ENCODE measurements at regions not wholly inside any gene's neighbourhood (a gene's known extent, or its start where the extent isn't known, plus 50 kb on each side); places are given as distances from the start of the nearest gene placed in this dataset.

- Histone ChIP-seq H3K27me3 (ENCODE audit: control insufficient read depth, insufficient read depth, low read length) (no peaks in the 10 kb centered on the region), H3K4me3 (ENCODE audit: low read depth, low read length) (no peak overlapping the region), H3K36me3 (ENCODE audit: control insufficient read depth, insufficient read depth, low read length) (no peaks in the 10 kb centered on the region)
- no peak for FAIRE-seq
- no peak for DNase-seq (ENCODE audit: low read depth)
- TF ChIP-seq CTCF (IDR thresholded peaks at IDR 0.05; ENCODE audit: insufficient read depth, low read length, severe bottlenecking) = no peak
Observed at GRCh38 chr18:1573732-1574131, 669.1 kb downstream of the ADCYAP1 start.

DNA sequence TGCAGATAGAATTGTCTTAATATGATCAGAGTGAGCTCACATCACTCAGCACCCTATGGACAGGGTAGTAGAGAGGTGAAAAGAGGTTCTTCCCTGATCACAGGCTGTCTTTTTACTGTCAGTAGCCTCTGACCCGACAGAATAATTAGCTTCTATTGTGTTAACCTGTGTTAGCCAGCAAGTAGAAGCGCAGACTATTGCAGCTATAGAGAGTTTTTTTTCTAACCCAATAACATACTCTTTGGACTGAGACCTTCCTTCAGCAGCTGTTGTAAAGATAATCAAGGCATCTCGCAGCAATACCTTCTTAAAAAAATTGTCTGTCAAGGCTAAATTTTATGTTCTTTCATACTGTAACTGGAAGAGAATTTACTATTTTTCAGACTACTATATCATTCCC lies 670.4 kb downstream of the ADCYAP1 start:
- H3K36me3 ChIP-seq (ENCODE audit: control insufficient read depth, insufficient read depth, low read length) = no peaks in the 10 kb centered on the region
- H3K4me3 ChIP-seq (ENCODE audit: low read depth, low read length) = no peak overlapping the region
- DNase-seq (ENCODE audit: low read depth) (no peak), FAIRE-seq (no peak)
- no peak for TF ChIP-seq CTCF (IDR thresholded peaks at IDR 0.05; ENCODE audit: insufficient read depth, low read length, severe bottlenecking)
- no peaks in the 10 kb centered on the region for H3K27me3 ChIP-seq (ENCODE audit: control insufficient read depth, insufficient read depth, low read length)

DNA sequence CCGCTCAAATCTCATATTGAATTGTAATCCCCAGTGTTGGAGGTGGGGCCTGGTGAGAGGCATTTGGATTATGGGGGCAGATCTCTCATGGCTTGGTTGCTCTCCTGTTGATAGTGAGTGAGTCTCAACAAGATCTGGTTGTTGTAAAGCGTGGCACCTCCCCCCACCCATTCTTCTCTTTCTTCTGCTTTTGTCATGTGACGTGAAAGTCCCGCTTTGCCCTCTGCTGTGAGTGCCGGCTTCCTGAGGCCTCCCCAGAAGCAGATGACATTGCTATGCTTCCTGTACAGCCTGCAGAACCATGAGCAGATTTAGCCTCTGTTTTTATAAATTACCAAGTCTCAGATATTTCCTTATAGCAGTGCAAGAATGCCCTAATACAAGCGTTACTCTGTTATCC lies 673.8 kb downstream of the ADCYAP1 start:
- no peak for DNase-seq (ENCODE audit: low read depth)

DNA sequence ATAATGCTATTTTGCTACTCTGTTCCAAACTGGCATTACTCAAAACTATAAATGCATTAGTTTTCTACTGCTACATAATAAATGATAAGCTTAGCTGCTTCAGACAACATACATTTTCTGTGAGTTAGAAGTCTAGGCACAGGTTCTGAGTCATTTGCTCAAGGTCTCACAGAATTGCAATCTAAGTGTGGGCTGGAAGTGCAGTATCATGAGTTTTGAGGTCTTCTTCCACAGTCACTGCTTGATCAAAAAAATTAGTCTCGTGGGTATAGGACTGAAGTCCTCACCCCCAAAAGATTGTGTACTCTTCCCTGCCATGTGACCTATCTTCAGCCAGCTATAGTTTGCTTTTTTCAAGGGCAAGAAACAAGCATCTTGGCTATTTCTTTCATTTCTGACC lies 676.9 kb downstream of the ADCYAP1 start:
- H3K4me3 ChIP-seq (ENCODE audit: low read depth, low read length) = no peak overlapping the region
- H3K27me3 ChIP-seq (ENCODE audit: control insufficient read depth, insufficient read depth, low read length) = no peaks in the 10 kb centered on the region
- FAIRE-seq (no peak), DNase-seq (ENCODE audit: low read depth) (no peak)
- TF ChIP-seq CTCF (IDR thresholded peaks at IDR 0.05; ENCODE audit: insufficient read depth, low read length, severe bottlenecking) = no peak
- H3K36me3 ChIP-seq (ENCODE audit: control insufficient read depth, insufficient read depth, low read length) = no peaks in the 10 kb centered on the region

More for the DNA sequence above, 673.8 kb downstream of the ADCYAP1 start:
- no peak overlapping the region for H3K4me3 ChIP-seq (ENCODE audit: low read depth, low read length)
- no peaks in the 10 kb centered on the region for H3K36me3 ChIP-seq (ENCODE audit: control insufficient read depth, insufficient read depth, low read length)
- no peak for FAIRE-seq
- H3K27me3 ChIP-seq (ENCODE audit: control insufficient read depth, insufficient read depth, low read length) = no peaks in the 10 kb centered on the region
- no peak for TF ChIP-seq CTCF (IDR thresholded peaks at IDR 0.05; ENCODE audit: insufficient read depth, low read length, severe bottlenecking)

DNA sequence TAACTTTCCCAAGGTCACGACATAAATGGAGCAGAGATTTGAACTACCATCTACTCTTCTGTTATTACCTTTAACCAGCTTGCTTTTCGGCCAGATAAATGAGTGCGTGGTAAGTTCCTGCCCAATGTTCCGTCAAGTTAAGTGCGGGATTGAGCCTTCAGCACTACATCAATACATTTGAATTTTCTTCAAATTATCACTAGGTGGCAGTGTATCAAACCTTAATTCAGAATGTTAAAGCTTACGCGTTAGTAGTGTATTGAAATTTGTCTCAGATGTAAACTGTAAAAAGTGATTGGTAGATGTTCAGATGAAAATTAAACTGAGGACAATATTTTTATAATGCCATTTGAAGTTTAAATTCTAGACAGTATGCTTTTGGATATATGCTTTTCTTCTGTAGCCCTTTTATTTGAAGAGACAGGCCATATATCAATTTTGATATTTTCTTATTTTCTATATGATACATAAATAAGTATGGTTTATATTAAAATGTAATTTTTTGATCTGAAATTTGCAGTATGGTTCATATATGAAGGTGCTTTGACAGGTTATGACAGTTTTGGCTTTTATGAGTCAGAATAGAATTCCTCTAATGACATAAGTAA lies 681.3 kb downstream of the ADCYAP1 start:
- Histone ChIP-seq H3K36me3 (ENCODE audit: control insufficient read depth, insufficient read depth, low read length) (no peaks in the 10 kb centered on the region), H3K27me3 (ENCODE audit: control insufficient read depth, insufficient read depth, low read length) (no peaks in the 10 kb centered on the region), H3K4me3 (ENCODE audit: low read depth, low read length) (no peak overlapping the region)
- DNase-seq (ENCODE audit: low read depth) (peak; percentile 52), FAIRE-seq (no peak)
- TF ChIP-seq CTCF (IDR thresholded peaks at IDR 0.05; ENCODE audit: insufficient read depth, low read length, severe bottlenecking) = peak; percentile 45

GRCh38 chr18:1593091-1593490 lies 688.4 kb downstream of the ADCYAP1 start:
- TF ChIP-seq CTCF (IDR thresholded peaks at IDR 0.05; ENCODE audit: insufficient read depth, low read length, severe bottlenecking) = no peak
- no peak overlapping the region for H3K4me3 ChIP-seq (ENCODE audit: low read depth, low read length)
- DNase-seq (ENCODE audit: low read depth) (no peak), FAIRE-seq (no peak)
- H3K27me3 ChIP-seq (ENCODE audit: control insufficient read depth, insufficient read depth, low read length) = no peaks in the 10 kb centered on the region
- no peaks in the 10 kb centered on the region for H3K36me3 ChIP-seq (ENCODE audit: control insufficient read depth, insufficient read depth, low read length)

All from bronchial epithelial cell (primary cell).